GM21447 (cell line): ENCODE measurements at regions not wholly inside any gene's neighbourhood (a gene's known extent, or its start where the extent isn't known, plus 50 kb on each side); places are given as distances from the start of the nearest gene placed in this dataset.
"Not testable (repeated sequence)": the region's sequence is repeated elsewhere in the genome, so short reads cannot be mapped to it uniquely, and the experiment has no call there.

Experiments used
- ATAC-seq: cut with Tn5 transposase; IDR thresholded peaks from one replicate; pipeline ENCODE4 v1.9.1; 2021; ENCODE audit not compliant: unreplicated experiment

- ATAC-seq, result no peak
Measured at GRCh38 chr14:38973083-38973700, 129.8 kb downstream of the SEC23A start.

DNA sequence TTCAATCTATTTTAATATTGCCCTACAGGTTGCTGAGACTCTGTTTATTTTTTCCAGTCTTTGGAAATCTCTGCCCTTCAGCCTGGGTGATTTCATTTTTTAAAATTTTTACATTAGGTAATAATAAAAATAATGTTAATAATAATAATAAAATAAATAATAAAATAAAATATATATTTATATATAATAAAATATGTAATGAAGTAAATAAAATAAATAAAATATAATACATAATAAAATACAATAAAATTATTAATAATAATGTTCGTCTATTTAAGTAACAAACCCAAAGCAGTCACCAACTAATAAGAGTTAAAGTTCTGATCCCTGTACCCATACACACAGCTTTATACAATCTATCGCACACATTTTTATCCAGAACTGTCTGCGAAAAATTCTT lies 130.5 kb downstream of the SEC23A start:
- no peak for ATAC-seq

DNA sequence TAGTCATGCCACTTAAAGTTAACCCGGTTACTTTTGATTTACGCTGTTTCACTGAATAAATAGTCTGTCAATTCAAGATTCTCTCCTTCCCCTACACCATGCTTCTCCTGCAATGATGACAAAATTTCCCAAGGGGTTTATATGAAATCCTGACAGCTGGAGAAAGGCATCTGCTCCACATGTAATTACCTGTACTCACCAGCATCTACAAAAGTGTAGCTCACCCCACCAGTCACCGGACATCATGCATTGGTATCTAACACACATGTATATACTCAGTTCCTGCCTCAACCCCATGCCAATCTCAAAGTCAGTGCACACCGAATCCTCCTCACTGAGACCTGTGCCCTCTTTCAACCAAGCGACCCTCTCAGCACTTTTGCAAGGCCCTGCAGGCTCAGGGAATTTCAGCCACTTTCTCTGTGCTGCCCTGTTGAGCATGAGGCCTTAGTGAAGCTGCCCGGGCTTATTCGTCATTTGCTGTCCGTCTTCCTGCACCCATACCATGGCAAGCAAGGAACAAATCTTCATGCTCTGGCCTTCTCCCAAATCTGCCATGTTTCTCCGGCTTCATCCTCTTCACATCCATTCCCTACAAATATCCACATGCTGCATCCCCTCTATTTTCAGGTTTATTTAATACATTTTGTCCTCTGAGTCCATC lies 131.6 kb downstream of the SEC23A start:
- no peak for ATAC-seq

DNA sequence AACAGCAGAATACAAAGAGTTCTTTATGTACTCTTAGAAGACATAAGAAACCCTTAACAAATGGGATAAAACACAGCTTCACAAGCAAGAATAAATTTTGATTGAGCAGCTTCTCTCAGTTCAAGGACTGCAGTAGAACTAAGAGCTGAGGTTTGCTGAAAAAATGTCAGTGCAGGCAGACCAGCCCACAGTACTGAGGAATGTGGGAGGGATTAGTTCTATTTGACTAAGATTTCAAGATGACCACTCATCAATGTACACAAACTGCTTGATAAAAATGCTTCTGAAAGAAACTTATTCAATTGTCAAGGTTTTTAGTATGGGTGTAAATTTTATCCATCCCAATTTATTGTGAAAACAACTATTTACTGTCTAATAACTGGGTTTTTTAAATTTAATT lies 138.4 kb downstream of the SEC23A start:
- ATAC-seq, result no peak

DNA sequence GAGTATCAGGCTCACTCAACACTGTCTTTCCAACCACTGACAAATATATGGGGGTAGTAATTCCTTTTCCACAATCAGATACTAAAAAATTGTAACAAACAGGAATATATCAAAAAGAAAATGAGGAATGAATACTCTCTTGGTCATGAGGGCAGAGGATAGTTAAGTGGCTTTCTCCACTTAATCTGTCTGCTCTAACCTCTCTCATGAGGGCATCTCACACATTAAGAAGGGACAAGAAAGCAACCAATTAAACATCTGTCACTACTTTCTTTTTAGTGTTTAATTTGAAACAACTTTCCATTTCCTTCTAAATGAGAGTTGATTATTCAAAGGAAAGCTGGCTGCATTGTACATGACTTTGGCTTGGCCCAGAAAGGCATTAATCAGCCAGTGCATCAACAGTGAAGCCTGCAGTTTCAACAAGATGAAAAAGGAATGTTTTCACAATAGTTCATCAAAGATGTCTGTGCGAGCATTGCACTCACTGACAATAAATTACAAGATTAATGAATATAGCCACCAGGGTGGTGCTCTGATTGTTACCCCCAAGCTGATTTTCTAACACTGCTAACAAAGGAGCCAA lies 142.0 kb downstream of the SEC23A start:
- ATAC-seq, result no peak

DNA sequence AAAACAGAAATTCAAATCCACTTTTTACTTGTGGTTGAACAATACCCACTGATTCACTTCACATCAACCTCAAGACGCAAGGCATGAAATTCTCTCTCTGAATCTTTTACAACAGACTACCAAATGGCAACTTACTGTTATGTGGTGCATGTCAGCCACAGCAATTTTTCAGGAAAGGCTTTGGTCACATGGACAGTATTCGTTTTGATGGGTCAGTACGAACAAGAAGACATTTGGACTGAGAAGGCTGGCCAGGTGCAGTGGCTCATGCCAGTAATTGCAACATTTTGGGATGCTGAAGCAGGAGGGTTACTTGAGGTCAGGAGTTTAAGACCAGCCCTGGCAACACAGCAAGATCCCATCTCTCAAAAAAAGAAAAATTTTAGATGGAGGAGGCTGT lies 144.0 kb downstream of the SEC23A start:
- ATAC-seq, result no peak

DNA sequence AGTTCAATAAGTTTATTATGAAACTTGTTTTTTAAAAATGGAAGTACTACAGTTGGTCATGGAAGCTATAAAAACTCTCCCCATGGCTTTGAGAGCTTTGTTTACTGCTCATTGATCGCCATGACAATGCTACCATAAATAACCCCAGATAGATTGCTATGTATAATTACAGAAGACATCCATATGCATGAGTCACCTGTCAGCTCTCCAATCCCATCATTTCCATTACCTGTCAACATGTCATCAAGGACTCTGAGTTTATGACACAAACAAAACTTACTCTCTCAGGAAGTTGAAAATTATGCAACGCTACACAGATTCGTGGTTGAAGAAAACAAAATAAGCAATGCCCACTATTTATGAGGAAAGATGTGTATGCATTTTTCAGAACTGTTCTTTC lies 144.4 kb downstream of the SEC23A start:
- no peak for ATAC-seq

- ATAC-seq, result no peak
Measured at GRCh38 chr14:38951451-38951850, 151.6 kb downstream of the SEC23A start.

- no peak for ATAC-seq
Measured at GRCh38 chr14:38950676-38951075, 152.4 kb downstream of the SEC23A start.

GRCh38 chr14:38948576-38948975 lies 154.5 kb downstream of the SEC23A start:
- no peak for ATAC-seq

DNA sequence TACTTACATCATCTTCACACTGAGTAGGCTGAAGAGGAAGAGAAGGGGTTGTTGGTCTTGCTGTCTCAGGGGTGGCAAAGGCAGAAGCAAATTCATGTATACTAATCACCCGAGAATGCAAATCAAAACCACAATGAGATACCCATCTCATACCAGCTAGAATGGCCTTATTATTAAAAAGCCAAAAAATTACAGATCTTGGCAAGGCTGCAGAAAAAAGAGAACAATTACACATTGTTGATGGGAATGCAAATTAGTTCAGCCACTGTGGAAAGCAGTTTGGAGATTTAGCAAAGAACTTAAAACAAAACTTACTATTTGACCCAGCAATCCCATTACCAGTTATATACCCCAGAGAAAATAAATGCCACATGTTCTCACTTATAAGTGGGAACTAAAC lies 154.9 kb downstream of the SEC23A start:
- ATAC-seq, result no peak

DNA sequence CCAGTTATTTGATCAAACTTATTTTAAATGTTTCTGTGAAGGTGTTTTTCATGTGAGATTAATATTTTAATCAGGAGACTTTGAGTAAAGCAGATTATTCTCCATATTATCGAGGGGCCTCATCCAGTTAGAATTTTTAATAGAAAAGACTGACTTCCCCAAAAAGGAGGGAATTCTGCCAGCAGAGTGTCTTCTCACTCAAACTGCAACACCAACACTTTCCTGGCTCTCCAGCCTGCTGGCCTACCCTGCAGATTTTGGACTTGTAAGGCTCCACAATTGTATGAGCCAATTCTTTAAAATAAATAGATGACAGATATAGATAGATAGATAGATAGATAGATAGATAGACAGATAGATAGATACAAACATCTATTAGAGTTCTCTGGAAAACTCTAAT lies 155.7 kb downstream of the SEC23A start:
- no peak for ATAC-seq

DNA sequence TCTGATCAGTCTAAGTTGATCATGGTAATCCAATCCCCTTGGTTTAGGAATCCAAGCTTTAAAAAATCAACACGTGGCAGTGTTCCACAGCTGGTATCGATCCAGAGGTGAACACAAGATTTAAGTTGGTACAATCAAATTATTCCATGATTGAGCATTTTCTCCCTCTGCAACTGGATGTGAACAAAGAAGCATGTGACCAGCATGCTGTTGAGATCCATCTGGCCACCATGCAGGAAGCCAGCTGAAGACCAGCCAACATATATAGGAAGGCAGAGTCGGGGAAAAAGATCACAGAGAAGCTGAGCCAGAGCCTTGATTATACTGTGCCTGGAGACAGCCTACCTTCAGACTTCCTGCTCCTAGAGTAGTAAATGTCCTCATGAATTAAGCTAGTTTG lies 158.3 kb downstream of the SEC23A start:
- no peak for ATAC-seq

GRCh38 chr14:38941488-38941887 lies 161.5 kb downstream of the SEC23A start:
- no peak for ATAC-seq

DNA sequence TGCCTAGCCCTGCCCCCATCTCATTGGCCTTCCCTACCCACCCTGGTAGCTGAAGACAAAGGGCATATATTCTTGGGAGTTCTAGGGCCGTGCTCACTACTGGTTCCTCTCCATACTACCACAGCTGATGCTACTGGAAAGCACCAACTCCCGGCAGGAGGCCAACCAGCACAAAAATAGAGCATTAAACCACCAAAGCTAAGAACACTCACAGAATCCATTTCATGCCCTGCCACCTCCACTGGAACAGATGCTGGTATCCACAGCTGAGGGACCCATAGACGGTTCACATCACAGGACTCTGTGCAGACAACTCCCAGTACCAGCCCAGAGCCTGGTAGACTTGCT lies 170.4 kb downstream of the SEC23A start:
- not testable (repeated sequence) for ATAC-seq

DNA sequence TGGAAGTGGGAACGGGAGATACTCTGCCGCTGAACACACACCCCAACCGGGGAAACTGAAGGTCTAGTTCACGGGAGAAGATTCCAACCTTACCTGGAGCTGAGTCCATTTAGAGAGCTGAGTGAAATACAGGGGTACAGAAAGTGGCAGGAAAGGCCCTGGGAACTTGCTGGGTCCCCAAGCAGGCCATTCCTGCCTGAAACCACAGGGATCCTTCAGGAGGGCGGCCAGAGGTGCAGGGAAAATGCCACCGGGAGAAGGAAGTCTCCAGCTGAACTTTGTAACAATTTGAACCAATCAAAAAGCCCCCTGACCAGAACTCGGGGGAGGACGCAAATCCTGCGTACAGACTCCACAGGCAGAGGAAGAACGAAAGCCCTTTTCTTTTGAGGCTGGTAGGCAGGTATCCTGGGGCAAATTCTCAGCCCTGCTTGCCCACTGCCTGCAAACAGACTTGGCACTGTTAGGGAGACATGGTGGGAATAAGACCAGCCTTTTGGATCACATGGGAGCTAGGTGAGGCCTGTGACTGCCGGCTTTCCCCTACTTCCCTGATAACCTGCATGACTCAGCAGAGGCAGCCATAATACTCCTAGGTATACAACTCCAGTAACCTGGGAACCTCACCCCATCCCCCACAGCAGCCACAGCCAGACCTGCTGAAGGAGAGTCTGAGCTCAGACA lies 170.9 kb downstream of the SEC23A start:
- ATAC-seq, result no peak

DNA sequence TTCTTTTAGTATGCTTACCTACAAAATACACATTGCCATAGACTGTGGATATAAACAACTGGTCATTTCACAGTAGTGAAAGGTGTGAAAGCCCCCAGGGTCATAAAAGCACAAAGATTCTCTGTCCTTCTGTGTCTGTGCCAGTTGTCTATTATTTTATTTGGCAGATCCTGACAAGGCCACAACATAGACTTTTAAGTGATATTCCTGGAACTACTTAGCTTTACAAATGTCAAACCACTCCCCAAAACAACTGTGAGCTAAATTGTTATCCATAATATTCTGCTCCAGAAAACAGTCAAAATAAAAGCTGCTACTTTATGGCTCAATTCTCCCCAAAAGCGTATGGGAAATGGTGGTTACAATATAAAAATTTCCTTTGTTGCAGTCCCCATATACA lies 172.1 kb downstream of the SEC23A start:
- ATAC-seq, result no peak

- no peak for ATAC-seq
Measured at GRCh38 chr14:38930022-38930421, 173.0 kb downstream of the SEC23A start.

GRCh38 chr14:38929416-38929815 lies 173.6 kb downstream of the SEC23A start:
- no peak for ATAC-seq

GRCh38 chr14:38921893-38922292 lies 181.1 kb downstream of the SEC23A start:
- ATAC-seq, result not testable (repeated sequence)

DNA sequence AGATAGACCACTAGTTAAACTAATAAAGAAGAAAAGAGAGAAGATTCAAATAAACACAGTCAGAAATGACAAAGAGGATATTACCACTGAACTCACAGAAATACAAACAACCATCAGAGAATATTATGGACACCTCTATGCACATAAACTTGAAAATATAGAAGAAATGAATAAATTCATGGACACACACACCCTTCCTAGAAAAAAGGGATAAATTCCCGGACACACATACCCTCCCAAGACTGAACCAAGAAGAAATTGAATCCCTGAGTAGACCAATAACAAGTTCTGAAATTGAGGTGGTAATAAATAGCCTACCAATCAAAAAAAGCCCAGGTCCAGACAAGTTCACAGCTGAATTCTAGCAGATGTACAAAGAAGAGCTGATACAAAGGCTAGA lies 187.9 kb downstream of the SEC23A start:
- ATAC-seq, result no peak

- ATAC-seq, result no peak
Measured at GRCh38 chr14:38910092-38910491, 192.9 kb downstream of the SEC23A start.
